ENCODE measurements at regions not wholly inside any gene's neighbourhood (a gene's known extent, or its start where the extent isn't known, plus 50 kb on each side); places are given as distances from the start of the nearest gene placed in this dataset.

DNA sequence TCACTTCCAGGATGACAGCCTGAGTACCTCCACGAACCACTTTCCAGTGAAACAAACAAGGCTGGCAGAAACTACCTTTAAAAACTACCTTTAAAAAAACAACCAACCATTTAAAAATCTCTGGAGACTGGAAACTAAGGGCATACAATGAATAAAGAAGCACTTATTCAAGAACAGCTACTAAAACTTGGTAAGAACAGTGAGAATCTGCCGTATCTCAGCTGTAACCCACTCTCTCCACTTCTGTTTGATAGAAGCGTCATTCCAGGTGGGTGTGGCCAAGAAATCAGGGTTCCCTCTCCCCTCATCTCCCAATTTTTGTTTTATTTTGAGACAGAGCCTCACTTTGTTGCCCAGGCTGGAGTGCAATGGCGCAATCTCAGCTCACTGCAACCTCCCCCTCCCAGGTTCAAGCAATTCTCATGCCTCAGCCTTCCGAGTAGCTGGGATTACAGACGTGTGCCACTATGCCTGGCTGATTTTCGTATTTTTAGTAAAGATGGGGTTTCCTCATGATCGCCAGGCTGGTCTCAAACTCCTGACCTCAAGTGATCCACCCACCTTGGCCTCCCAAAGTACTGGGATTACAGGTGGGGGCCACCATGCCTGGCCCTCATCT is 158.8 kb upstream of the CHST15 start:
- no peaks in the 10 kb centered on the region for H4K20me1 ChIP-seq (ENCODE audit: low read depth)
- H3K9me3 ChIP-seq (ENCODE audit: low read depth): no peaks in the 10 kb centered on the region
- Mint-ChIP-seq H3K4me3 (no peak overlapping the region), H3K4me1 (peaks cover 6% of the 10 kb centered on the region), H3K27me3 (ENCODE audit: insufficient read depth, low read depth) (peaks cover 3% of the 10 kb centered on the region), H3K9me3 (no peaks in the 10 kb centered on the region), H3K36me3 (no peaks in the 10 kb centered on the region), H3K27ac (no peak overlapping the region)
- H3K4me2 ChIP-seq: no peak overlapping the region
- no peak for DNase-seq (ENCODE audit: low spot score)
- TF ChIP-seq EZH2phosphoT487 (IDR thresholded peaks at IDR 0.05) (no peak), EZH2 (IDR thresholded peaks at IDR 0.05) (no peak)
- TF ChIP-seq, protein P1, sequence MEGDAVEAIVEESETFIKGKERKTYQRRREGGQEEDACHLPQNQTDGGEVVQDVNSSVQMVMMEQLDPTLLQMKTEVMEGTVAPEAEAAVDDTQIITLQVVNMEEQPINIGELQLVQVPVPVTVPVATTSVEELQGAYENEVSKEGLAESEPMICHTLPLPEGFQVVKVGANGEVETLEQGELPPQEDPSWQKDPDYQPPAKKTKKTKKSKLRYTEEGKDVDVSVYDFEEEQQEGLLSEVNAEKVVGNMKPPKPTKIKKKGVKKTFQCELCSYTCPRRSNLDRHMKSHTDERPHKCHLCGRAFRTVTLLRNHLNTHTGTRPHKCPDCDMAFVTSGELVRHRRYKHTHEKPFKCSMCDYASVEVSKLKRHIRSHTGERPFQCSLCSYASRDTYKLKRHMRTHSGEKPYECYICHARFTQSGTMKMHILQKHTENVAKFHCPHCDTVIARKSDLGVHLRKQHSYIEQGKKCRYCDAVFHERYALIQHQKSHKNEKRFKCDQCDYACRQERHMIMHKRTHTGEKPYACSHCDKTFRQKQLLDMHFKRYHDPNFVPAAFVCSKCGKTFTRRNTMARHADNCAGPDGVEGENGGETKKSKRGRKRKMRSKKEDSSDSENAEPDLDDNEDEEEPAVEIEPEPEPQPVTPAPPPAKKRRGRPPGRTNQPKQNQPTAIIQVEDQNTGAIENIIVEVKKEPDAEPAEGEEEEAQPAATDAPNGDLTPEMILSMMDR (IDR thresholded peaks at IDR 0.05): no peak
- no peaks in the 10 kb centered on the region for H3K36me3 ChIP-seq
- H3K27ac ChIP-seq: no peak overlapping the region
- H2AFZ ChIP-seq (replicated peaks): no peak overlapping the region
- peaks cover 9% of the 10 kb centered on the region for H3F3A ChIP-seq (ENCODE audit: low read depth)
- H3K79me2 ChIP-seq (ENCODE audit: low read depth): no peaks in the 10 kb centered on the region
- H3K27me3 ChIP-seq: no peaks in the 10 kb centered on the region
- no peak overlapping the region for H3K4me3 ChIP-seq
- no peaks in the 10 kb centered on the region for H3K4me1 ChIP-seq
- H3K9ac ChIP-seq: no peak overlapping the region

DNA sequence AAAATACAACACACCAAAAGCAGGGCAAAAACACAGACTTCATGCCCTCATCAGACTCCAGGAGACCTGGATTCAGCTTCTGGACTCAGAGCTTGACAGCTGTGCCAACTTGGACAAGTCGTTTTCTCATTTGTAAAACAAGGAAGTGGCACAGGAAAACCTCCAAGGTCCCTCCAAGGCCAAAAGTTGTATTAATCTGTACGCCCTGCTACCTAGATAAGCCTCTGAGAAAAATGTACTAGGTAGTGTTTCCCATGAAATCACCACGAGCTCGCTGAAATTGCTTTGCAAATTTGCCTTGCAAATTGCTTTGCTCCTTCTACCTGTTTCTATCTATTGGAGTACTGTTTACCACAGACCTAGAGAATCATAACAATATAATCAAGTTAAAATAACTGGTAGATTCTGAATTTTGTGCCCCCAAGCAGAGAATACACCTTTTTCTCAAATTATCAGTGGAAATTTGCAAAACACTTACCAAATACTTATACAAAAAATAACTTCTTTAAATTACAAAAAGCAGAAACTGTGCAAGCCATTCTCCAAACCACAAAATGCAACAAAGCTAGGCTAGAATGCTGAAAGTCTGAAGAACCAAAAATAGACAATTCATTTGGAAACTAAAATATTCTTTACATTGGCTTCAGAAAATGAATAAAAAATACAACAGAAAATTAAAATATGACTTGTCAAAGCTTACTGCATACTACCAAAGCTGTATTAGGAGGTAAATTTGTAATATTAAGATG is 158.1 kb upstream of the CHST15 start:
- H3K27ac ChIP-seq: no peak overlapping the region
- TF ChIP-seq, protein P1 (IDR thresholded peaks at IDR 0.05): no peak
- TF ChIP-seq EZH2 (IDR thresholded peaks at IDR 0.05) (no peak), EZH2phosphoT487 (IDR thresholded peaks at IDR 0.05) (no peak)

DNA sequence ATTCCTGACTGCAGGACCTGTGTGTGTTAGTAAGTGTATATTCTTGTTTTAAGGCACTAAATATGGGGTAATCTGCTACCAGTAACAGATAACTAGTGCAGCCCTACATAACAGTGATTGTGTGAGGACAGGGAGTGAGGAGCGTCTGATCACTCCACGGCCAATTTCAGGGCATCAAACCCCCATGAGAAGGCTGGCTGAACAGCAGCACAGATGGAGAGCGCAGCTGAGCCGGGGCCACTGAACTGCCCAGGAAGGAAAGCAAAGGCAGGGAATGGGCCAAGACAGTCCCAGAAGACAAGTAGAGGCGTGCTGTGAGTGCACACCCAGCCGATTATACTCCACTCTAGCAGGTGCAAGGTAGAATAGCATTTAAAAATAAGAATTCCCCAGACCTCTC is 157.1 kb upstream of the CHST15 start:
- H3K27me3 Mint-ChIP-seq (ENCODE audit: insufficient read depth, low read depth): peaks cover 3% of the 10 kb centered on the region
- Histone ChIP-seq H3K9me3 (ENCODE audit: low read depth) (no peaks in the 10 kb centered on the region), H4K20me1 (ENCODE audit: low read depth) (no peaks in the 10 kb centered on the region), H3K4me1 (no peaks in the 10 kb centered on the region), H3K4me2 (no peak overlapping the region), H3K27me3 (no peaks in the 10 kb centered on the region), H3K79me2 (ENCODE audit: low read depth) (no peaks in the 10 kb centered on the region), H3K36me3 (no peaks in the 10 kb centered on the region), H3F3A (ENCODE audit: low read depth) (peaks cover 9% of the 10 kb centered on the region), H2AFZ (replicated peaks) (no peak overlapping the region), H3K27ac (no peak overlapping the region), H3K9ac (no peak overlapping the region), H3K4me3 (no peak overlapping the region)
- H3K4me1 Mint-ChIP-seq: peaks cover 6% of the 10 kb centered on the region
- H3K27ac Mint-ChIP-seq: peak overlapping the region; percentile 15
- DNase-seq (ENCODE audit: low spot score): no peak
- peak overlapping the region; percentile 24 for H3K4me3 Mint-ChIP-seq
- H3K9me3 Mint-ChIP-seq: no peaks in the 10 kb centered on the region
- H3K36me3 Mint-ChIP-seq: no peaks in the 10 kb centered on the region
- TF ChIP-seq EZH2 (IDR thresholded peaks at IDR 0.05): no peak
- TF ChIP-seq, protein P1 (IDR thresholded peaks at IDR 0.05): no peak
- TF ChIP-seq EZH2phosphoT487 (IDR thresholded peaks at IDR 0.05): no peak

More for the DNA sequence above, 158.1 kb upstream of the CHST15 start:
- Histone ChIP-seq H3K9ac (no peak overlapping the region), H3K9me3 (ENCODE audit: low read depth) (no peaks in the 10 kb centered on the region), H4K20me1 (ENCODE audit: low read depth) (no peaks in the 10 kb centered on the region), H3K27me3 (no peaks in the 10 kb centered on the region), H3K79me2 (ENCODE audit: low read depth) (no peaks in the 10 kb centered on the region), H3F3A (ENCODE audit: low read depth) (peaks cover 9% of the 10 kb centered on the region), H3K36me3 (no peaks in the 10 kb centered on the region), H3K4me1 (no peaks in the 10 kb centered on the region), H2AFZ (replicated peaks) (no peak overlapping the region), H3K4me2 (no peak overlapping the region), H3K4me3 (no peak overlapping the region)
- peaks cover 3% of the 10 kb centered on the region for H3K27me3 Mint-ChIP-seq (ENCODE audit: insufficient read depth, low read depth)
- H3K27ac Mint-ChIP-seq: no peak overlapping the region
- no peak overlapping the region for H3K4me3 Mint-ChIP-seq
- no peak for DNase-seq (ENCODE audit: low spot score)
- H3K9me3 Mint-ChIP-seq: no peaks in the 10 kb centered on the region
- no peaks in the 10 kb centered on the region for H3K36me3 Mint-ChIP-seq
- H3K4me1 Mint-ChIP-seq: peaks cover 6% of the 10 kb centered on the region
